ENCODE measurements at regions not wholly inside any gene's neighbourhood (a gene's known extent, or its start where the extent isn't known, plus 50 kb on each side); places are given as distances from the start of the nearest gene placed in this dataset.

- DNase-seq = no peak
Observed at GRCh38 chr4:156038772-156039171, 85.1 kb upstream of the CTSO start.

- DNase-seq = no peak
Observed at GRCh38 chr4:156036496-156036895, 82.8 kb upstream of the CTSO start.

- no peak for DNase-seq
Observed at GRCh38 chr4:156029691-156030090, 76.0 kb upstream of the CTSO start.

- no peak for DNase-seq
Observed at GRCh38 chr4:156021298-156021697, 67.6 kb upstream of the CTSO start.

GRCh38 chr4:156019246-156019645 is 65.6 kb upstream of the CTSO start:
- DNase-seq = no peak

- no peak for DNase-seq
Observed at GRCh38 chr4:156018383-156018782, 64.7 kb upstream of the CTSO start.

GRCh38 chr4:156015781-156016180 is 62.1 kb upstream of the CTSO start:
- no peak for DNase-seq

GRCh38 chr4:156006192-156006591 is 52.5 kb upstream of the CTSO start:
- no peak for DNase-seq
